ENCODE measurements at regions not wholly inside any gene's neighbourhood (a gene's known extent, or its start where the extent isn't known, plus 50 kb on each side); places are given as distances from the start of the nearest gene placed in this dataset.

GRCh38 chr5:106072208-106072607 lies 1598.5 kb downstream of the EFNA5 start (continued):
- TF ChIP-seq CTCF (IDR thresholded peaks at IDR 0.05 in 2 of 3, conservative IDR thresholded peaks at IDR 0.05 in 1 of 3; ENCODE audit: borderline replicate concordance in 1 of 3, insufficient read depth in 1 of 3, low read depth in 2 of 3, low read length in 2 of 3) = no peak
- no peak for TF ChIP-seq ZNF274 (IDR thresholded peaks at IDR 0.05; ENCODE audit: low read depth, low read length)
- TF ChIP-seq SRF (IDR thresholded peaks at IDR 0.05; ENCODE audit: low read depth) = no peak
- no peak for TF ChIP-seq ELF1 (IDR thresholded peaks at IDR 0.05; ENCODE audit: borderline replicate concordance, low read depth)
- no peak for TF ChIP-seq RAD21 (IDR thresholded peaks at IDR 0.05; ENCODE audit: low read depth)
- TF ChIP-seq ZFX (IDR thresholded peaks at IDR 0.05) = no peak
- no peak for TF ChIP-seq POLR2AphosphoS5 (IDR thresholded peaks at IDR 0.05; ENCODE audit: low read depth, low read length)
- TF ChIP-seq, protein P1, sequence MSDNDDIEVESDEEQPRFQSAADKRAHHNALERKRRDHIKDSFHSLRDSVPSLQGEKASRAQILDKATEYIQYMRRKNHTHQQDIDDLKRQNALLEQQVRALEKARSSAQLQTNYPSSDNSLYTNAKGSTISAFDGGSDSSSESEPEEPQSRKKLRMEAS (IDR thresholded peaks at IDR 0.05) = no peak
- no peak for TF ChIP-seq CBX3 (IDR thresholded peaks at IDR 0.05; ENCODE audit: low read depth)
- no peak for TF ChIP-seq TCF7L2 (IDR thresholded peaks at IDR 0.05; ENCODE audit: borderline replicate concordance, extremely low read depth, insufficient read depth, insufficient read length)
- no peak for TF ChIP-seq POLR2A (IDR thresholded peaks at IDR 0.05; ENCODE audit: borderline replicate concordance, extremely low read depth, insufficient read depth, insufficient read length)
- TF ChIP-seq EGR1 (IDR thresholded peaks at IDR 0.05; ENCODE audit: low read depth) = no peak

- H2AFZ ChIP-seq (ENCODE audit: low read depth, low read length, poor library complexity, severe bottlenecking) = no peak overlapping the region
- H3K79me2 ChIP-seq (ENCODE audit: insufficient read depth, low read length) = no peaks in the 10 kb centered on the region
- H3K36me3 ChIP-seq (ENCODE audit: control insufficient read depth in 1 of 2, insufficient read depth in 2 of 2, low read length in 2 of 2) = no peaks in the 10 kb centered on the region
- no peaks in the 10 kb centered on the region for H3K9me3 ChIP-seq (ENCODE audit: control insufficient read depth in 1 of 2, insufficient read depth in 1 of 2, low read depth in 1 of 2, low read length in 2 of 2)
- no peaks in the 10 kb centered on the region; the same call in 1 of the 2 replicates for H3K9me2 ChIP-seq (ENCODE audit: insufficient read depth)
- no peak for TF ChIP-seq SRF (IDR thresholded peaks at IDR 0.05; ENCODE audit: low read depth)
- TF ChIP-seq ZNF274 (IDR thresholded peaks at IDR 0.05; ENCODE audit: low read depth, low read length) = no peak
- TF ChIP-seq ATF3 (IDR thresholded peaks at IDR 0.05) = no peak
- no peak for TF ChIP-seq FOSL1 (IDR thresholded peaks at IDR 0.05; ENCODE audit: low read depth)
- TF ChIP-seq POLR2AphosphoS5 (IDR thresholded peaks at IDR 0.05; ENCODE audit: low read depth, low read length) = no peak
- TF ChIP-seq EGR1 (IDR thresholded peaks at IDR 0.05; ENCODE audit: low read depth) = no peak
- TF ChIP-seq YY1 (IDR thresholded peaks at IDR 0.05; ENCODE audit: extremely low read depth, insufficient replicate concordance, low read depth, low read length) = no peak
- TF ChIP-seq, protein P2, sequence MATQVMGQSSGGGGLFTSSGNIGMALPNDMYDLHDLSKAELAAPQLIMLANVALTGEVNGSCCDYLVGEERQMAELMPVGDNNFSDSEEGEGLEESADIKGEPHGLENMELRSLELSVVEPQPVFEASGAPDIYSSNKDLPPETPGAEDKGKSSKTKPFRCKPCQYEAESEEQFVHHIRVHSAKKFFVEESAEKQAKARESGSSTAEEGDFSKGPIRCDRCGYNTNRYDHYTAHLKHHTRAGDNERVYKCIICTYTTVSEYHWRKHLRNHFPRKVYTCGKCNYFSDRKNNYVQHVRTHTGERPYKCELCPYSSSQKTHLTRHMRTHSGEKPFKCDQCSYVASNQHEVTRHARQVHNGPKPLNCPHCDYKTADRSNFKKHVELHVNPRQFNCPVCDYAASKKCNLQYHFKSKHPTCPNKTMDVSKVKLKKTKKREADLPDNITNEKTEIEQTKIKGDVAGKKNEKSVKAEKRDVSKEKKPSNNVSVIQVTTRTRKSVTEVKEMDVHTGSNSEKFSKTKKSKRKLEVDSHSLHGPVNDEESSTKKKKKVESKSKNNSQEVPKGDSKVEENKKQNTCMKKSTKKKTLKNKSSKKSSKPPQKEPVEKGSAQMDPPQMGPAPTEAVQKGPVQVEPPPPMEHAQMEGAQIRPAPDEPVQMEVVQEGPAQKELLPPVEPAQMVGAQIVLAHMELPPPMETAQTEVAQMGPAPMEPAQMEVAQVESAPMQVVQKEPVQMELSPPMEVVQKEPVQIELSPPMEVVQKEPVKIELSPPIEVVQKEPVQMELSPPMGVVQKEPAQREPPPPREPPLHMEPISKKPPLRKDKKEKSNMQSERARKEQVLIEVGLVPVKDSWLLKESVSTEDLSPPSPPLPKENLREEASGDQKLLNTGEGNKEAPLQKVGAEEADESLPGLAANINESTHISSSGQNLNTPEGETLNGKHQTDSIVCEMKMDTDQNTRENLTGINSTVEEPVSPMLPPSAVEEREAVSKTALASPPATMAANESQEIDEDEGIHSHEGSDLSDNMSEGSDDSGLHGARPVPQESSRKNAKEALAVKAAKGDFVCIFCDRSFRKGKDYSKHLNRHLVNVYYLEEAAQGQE (IDR thresholded peaks at IDR 0.05; ENCODE audit: low read depth) = no peak
- no peak for TF ChIP-seq POLR2A (IDR thresholded peaks at IDR 0.05; ENCODE audit: borderline replicate concordance, extremely low read depth, insufficient read depth, insufficient read length)
- no peak for TF ChIP-seq JUND (IDR thresholded peaks at IDR 0.05)
- no peak for TF ChIP-seq CTCF (IDR thresholded peaks at IDR 0.05 in 2 of 3, conservative IDR thresholded peaks at IDR 0.05 in 1 of 3; ENCODE audit: borderline replicate concordance in 1 of 3, insufficient read depth in 1 of 3, low read depth in 2 of 3, low read length in 2 of 3)
- H3K9ac ChIP-seq (ENCODE audit: low read length) = no peak overlapping the region
- POLR2A ChIA-PET = no interaction called here
- no peaks in the 10 kb centered on the region for H4K20me1 ChIP-seq (ENCODE audit: insufficient read depth)
- no TSS peak for BruUV-seq (replicated peaks)
- H3K4me1 ChIP-seq (ENCODE audit: control insufficient read depth in 1 of 2, insufficient read depth in 2 of 2, low read length in 2 of 2) = no peaks in the 10 kb centered on the region
- H3K27ac ChIP-seq (ENCODE audit: low read depth, low read length) = no peak overlapping the region
- no peak overlapping the region for H3K4me3 ChIP-seq (replicated peaks in 1 of 2; ENCODE audit: low read depth in 1 of 2, low read length in 2 of 2)
- RAD21 ChIA-PET (ENCODE audit: low non-redundant PET in 1 of 2, low total read pairs in 2 of 2, uncharacterized antibody in 2 of 2, unreplicated experiment in 2 of 2) = no interaction called here
- H3K27me3 ChIP-seq (ENCODE audit: insufficient read depth, low read length) = no peaks in the 10 kb centered on the region
- DNase-seq (ENCODE audit: low read depth, low spot score) (no peak), ATAC-seq (no peak)
- intact Hi-C loops (cut with micrococcal nuclease) = no loop called here
- CTCF ChIA-PET = no interaction called here
- no peak overlapping the region for H3K4me2 ChIP-seq (ENCODE audit: low read length)
Observed at GRCh38 chr5:106047341-106047740, 1623.4 kb downstream of the EFNA5 start.

All from HCT116 (cell line).